Upper lobe of left lung (tissue), 4 donors: ENCODE measurements at regions not wholly inside any gene's neighbourhood (a gene's known extent, or its start where the extent isn't known, plus 50 kb on each side); places are given as distances from the start of the nearest gene placed in this dataset.
"Not testable (repeated sequence)": the region's sequence is repeated elsewhere in the genome, so short reads cannot be mapped to it uniquely, and the experiment has no call there.

Experiments
- POLR2A ChIP-seq, 4 donors: fragments of 450-650 bp; IDR thresholded peaks; one replicate each; pipeline ENCODE4 v1.5.1; 2016 to 2017; ENCODE audit warnings: antibody characterized with exemption in 4 of 4, mild to moderate bottlenecking in 2 of 4
- TF ChIP-seq, protein P1 (sequence below), 6 experiments: fragments of 450-650 bp in 4 of 6; fragments of 200-600 bp in 2 of 6; sonication (generic) in 2 of 6; IDR thresholded peaks; one replicate each; pipeline ENCODE4 v1.5.1; 2016 to 2019; ENCODE audit warnings: antibody characterized with exemption in 6 of 6

DNA sequence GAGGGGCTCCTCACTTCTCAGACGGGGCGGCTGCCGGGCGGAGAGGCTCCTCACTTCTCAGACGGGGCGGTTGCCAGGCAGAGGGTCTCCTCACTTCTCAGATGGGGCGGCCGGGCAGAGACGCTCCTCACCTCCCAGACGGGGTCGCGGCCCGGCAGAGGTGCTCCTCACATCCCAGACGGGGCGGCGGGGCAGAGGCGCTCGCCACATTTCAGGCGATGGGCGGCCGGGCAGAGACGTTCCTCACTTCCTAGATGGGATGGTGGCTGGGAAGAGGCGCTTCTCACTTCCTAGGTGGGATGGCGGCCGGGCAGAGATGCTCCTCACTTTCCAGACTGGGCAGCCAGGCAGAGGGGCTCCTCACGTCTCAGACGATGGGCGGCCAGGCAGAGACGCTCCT is 167.4 kb upstream of the C2CD4B start:
- not testable (repeated sequence) for TF ChIP-seq POLR2A (IDR thresholded peaks at IDR 0.05)
- TF ChIP-seq, protein P1, sequence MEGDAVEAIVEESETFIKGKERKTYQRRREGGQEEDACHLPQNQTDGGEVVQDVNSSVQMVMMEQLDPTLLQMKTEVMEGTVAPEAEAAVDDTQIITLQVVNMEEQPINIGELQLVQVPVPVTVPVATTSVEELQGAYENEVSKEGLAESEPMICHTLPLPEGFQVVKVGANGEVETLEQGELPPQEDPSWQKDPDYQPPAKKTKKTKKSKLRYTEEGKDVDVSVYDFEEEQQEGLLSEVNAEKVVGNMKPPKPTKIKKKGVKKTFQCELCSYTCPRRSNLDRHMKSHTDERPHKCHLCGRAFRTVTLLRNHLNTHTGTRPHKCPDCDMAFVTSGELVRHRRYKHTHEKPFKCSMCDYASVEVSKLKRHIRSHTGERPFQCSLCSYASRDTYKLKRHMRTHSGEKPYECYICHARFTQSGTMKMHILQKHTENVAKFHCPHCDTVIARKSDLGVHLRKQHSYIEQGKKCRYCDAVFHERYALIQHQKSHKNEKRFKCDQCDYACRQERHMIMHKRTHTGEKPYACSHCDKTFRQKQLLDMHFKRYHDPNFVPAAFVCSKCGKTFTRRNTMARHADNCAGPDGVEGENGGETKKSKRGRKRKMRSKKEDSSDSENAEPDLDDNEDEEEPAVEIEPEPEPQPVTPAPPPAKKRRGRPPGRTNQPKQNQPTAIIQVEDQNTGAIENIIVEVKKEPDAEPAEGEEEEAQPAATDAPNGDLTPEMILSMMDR (IDR thresholded peaks at IDR 0.05) = not testable (repeated sequence)
